ENCODE measurements at regions not wholly inside any gene's neighbourhood (a gene's known extent, or its start where the extent isn't known, plus 50 kb on each side); places are given as distances from the start of the nearest gene placed in this dataset.

GRCh38 chr6:155648301-155648700 is 192.7 kb upstream of the NOX3 start:
- TF ChIP-seq CTCF (IDR thresholded peaks at IDR 0.05) (no peak), POLR2A (IDR thresholded peaks at IDR 0.05) (no peak), EP300 (IDR thresholded peaks at IDR 0.05) (no peak)
